ENCODE measurements at regions not wholly inside any gene's neighbourhood (a gene's known extent, or its start where the extent isn't known, plus 50 kb on each side); places are given as distances from the start of the nearest gene placed in this dataset.

GRCh38 chr2:157931542-157931941, 55.4 kb upstream of the ACVR1 start:
- Histone ChIP-seq H3K27ac (no peak overlapping the region), H3K9me3 (replicated peaks in 1 of 11) (peaks cover 0 to 11% (median 0%) of the 10 kb centered on the region in 11 experiments; a peak in 6 of 22 replicates), H3K4me2 (no peak overlapping the region), H3K4me1 (no peaks in the 10 kb centered on the region), H3K27me3 (no peaks in the 10 kb centered on the region), H3K36me3 (no peaks in the 10 kb centered on the region), H4K20me1 (no peaks in the 10 kb centered on the region), H3K9ac (no peak overlapping the region), H3K4me3 (no peak overlapping the region)
- TF ChIP-seq Cebpa-rat (IDR thresholded peaks at IDR 0.05): no peak

GRCh38 chr2:157930728-157931127, 54.6 kb upstream of the ACVR1 start:
- H4K20me1 ChIP-seq: no peaks in the 10 kb centered on the region
- no peaks in the 10 kb centered on the region for H3K4me1 ChIP-seq
- no peak overlapping the region for H3K27ac ChIP-seq
- H3K9me3 ChIP-seq (replicated peaks in 1 of 11): peaks cover 0 to 11% (median 0%) of the 10 kb centered on the region in 11 experiments; a peak in 6 of 22 replicates
- H3K27me3 ChIP-seq: no peaks in the 10 kb centered on the region
- no peak overlapping the region for H3K4me3 ChIP-seq
- no peaks in the 10 kb centered on the region for H3K36me3 ChIP-seq
- no peak for TF ChIP-seq Cebpa-rat (IDR thresholded peaks at IDR 0.05)
- H3K9ac ChIP-seq: no peak overlapping the region
- H3K4me2 ChIP-seq: no peak overlapping the region

GRCh38 chr2:157929871-157930667, 53.9 kb upstream of the ACVR1 start:
- TF ChIP-seq Cebpa-rat (IDR thresholded peaks at IDR 0.05): no peak
- no peak overlapping the region for H3K9ac ChIP-seq
- no peaks in the 10 kb centered on the region for H3K4me1 ChIP-seq
- no peak overlapping the region for H3K27ac ChIP-seq
- no peak overlapping the region for H3K4me3 ChIP-seq
- H3K27me3 ChIP-seq: no peaks in the 10 kb centered on the region
- no peaks in the 10 kb centered on the region for H4K20me1 ChIP-seq
- H3K9me3 ChIP-seq (replicated peaks in 1 of 11): peaks cover 0 to 11% (median 0%) of the 10 kb centered on the region in 11 experiments; a peak in 6 of 22 replicates
- H3K36me3 ChIP-seq: no peaks in the 10 kb centered on the region
- H3K4me2 ChIP-seq: no peak overlapping the region

- no peak overlapping the region for H3K4me2 ChIP-seq
- H3K27ac ChIP-seq: no peak overlapping the region
- no peaks in the 10 kb centered on the region for H3K27me3 ChIP-seq
- H3K4me1 ChIP-seq: no peaks in the 10 kb centered on the region
- H3K9ac ChIP-seq: no peak overlapping the region
- H4K20me1 ChIP-seq: no peaks in the 10 kb centered on the region
- no peak overlapping the region for H3K4me3 ChIP-seq
- H3K36me3 ChIP-seq: no peaks in the 10 kb centered on the region
- no peak for TF ChIP-seq Cebpa-rat (IDR thresholded peaks at IDR 0.05)
- H3K9me3 ChIP-seq (replicated peaks in 1 of 11): peaks cover 0 to 11% (median 0%) of the 10 kb centered on the region in 11 experiments; a peak in 6 of 22 replicates
Measured at GRCh38 chr2:157928372-157928771, 52.2 kb upstream of the ACVR1 start.

- Histone ChIP-seq H3K9me3 (replicated peaks in 1 of 11) (peaks cover 0 to 11% (median 0%) of the 10 kb centered on the region in 11 experiments; a peak in 6 of 22 replicates), H3K27ac (no peak overlapping the region), H3K4me3 (no peak overlapping the region), H3K9ac (no peak overlapping the region), H3K36me3 (no peaks in the 10 kb centered on the region), H3K4me1 (no peaks in the 10 kb centered on the region), H3K4me2 (no peak overlapping the region), H4K20me1 (no peaks in the 10 kb centered on the region), H3K27me3 (no peaks in the 10 kb centered on the region)
- TF ChIP-seq Cebpa-rat (IDR thresholded peaks at IDR 0.05): no peak
Measured at GRCh38 chr2:157927155-157927554, 51.0 kb upstream of the ACVR1 start.

All from BLaER1 treated with 17β-estradiol and CSF1 and Interleukin-3, amounts not matched to agents 10 nM and 100 nM (cell line).